HepG2 (cell line): ENCODE measurements at regions not wholly inside any gene's neighbourhood (a gene's known extent, or its start where the extent isn't known, plus 50 kb on each side); places are given as distances from the start of the nearest gene placed in this dataset.

Experiments
- ATAC-seq: fragments of 200-7000 bp; cut with Tn5 transposase; 3 replicates; pipeline ENCODE4 v1.9.1; 2020; ENCODE audit warnings: mild to moderate bottlenecking, moderate library complexity
- BruUV-seq: library from RNA; stranded (reverse); fragments of 400-500 nt; replicated peaks from 2 replicates; lab custom pipeline; 2021; lab: Mats Ljungman, UMichigan
- CTCF ChIA-PET: fragments of 300-600 bp; formaldehyde crosslinking; extraction: SDS; loops from one replicate; lab custom pipeline; 2021; ENCODE audit warnings: low total read pairs, inconsistent platforms, low intra/inter-chr PET ratio; lab: Yijun Ruan, JAX
- POLR2A ChIA-PET: fragments of 350-600 bp; sonication (Branson Sonifier 250); formaldehyde crosslinking; loops from one replicate; lab custom pipeline; 2020; ENCODE audit warnings: antibody characterized with exemption, inconsistent platforms; lab: Yijun Ruan, JAX
- DNase-seq: peaks from one replicate; pipeline ENCODE4 v3.0.0-alpha.2; 2015; ENCODE audit warnings: low spot score
- FAIRE-seq: peaks from 3 replicates; lab custom pipeline; 2011; peaks lifted over from hg19 to GRCh38; lab: Jason Lieb, UNC
- H2AFZ ChIP-seq: one replicate; pipeline ENCODE4 v1.6.1; 2011; ENCODE audit warnings: low read length, inconsistent platforms
- H3K27ac ChIP-seq: fragments of 300-600 bp; 3 replicates; pipeline ENCODE4 v1.8.0; 2011; ENCODE audit warnings: mixed run types, mild to moderate bottlenecking, mixed read lengths, low read length, inconsistent platforms; ENCODE audit not compliant: insufficient read depth; ENCODE audit errors: extremely low read length
- H3K27me3 ChIP-seq, 2 experiments: fragments of 200-600 bp in 1 of 2; 2 replicates in 1 of 2; 3 replicates in 1 of 2; pipeline versions ENCODE4 v1.6.0 to v1.8.0; 2011; ENCODE audit warnings: low read length in 2 of 2, mild to moderate bottlenecking in 2 of 2, moderate library complexity in 2 of 2, inconsistent platforms in 1 of 2; ENCODE audit not compliant: insufficient read depth in 2 of 2, control insufficient read depth in 1 of 2
- H3K36me3 ChIP-seq, 2 experiments: fragments of 200-600 bp in 1 of 2; replicated peaks in 1 of 2; 2 replicates in 1 of 2; 3 replicates in 1 of 2; pipeline versions ENCODE4 v1.5.1 to v1.8.0; 2011; ENCODE audit warnings: low read length in 2 of 2, inconsistent platforms in 1 of 2; ENCODE audit not compliant: insufficient read depth in 2 of 2, control insufficient read depth in 1 of 2
- H3K4me1 ChIP-seq: 2 replicates; pipeline ENCODE4 v1.5.1; 2012; ENCODE audit warnings: low read length, inconsistent platforms; ENCODE audit not compliant: insufficient read depth
- H3K4me2 ChIP-seq: 2 replicates; pipeline ENCODE4 v1.6.0; 2011; ENCODE audit warnings: low read depth, low read length, inconsistent platforms
- H3K4me3 ChIP-seq, 3 experiments: fragments of 200-600 bp in 1 of 3; sonication (generic), shearing (Covaris generic) in 1 of 3; replicated peaks in 1 of 3; 2 replicates each; pipeline ENCODE4 v1.5.1; 2011 to 2016; ENCODE audit warnings: low read length in 3 of 3, inconsistent platforms in 2 of 3, low read depth in 2 of 3, mild to moderate bottlenecking in 2 of 3, control low read depth in 1 of 3, mixed read lengths in 1 of 3; ENCODE audit not compliant: insufficient read depth in 1 of 3
- H3K79me2 ChIP-seq: one replicate; pipeline ENCODE4 v1.6.1; 2011; ENCODE audit warnings: low read length, inconsistent platforms; ENCODE audit not compliant: insufficient read depth
- H3K9ac ChIP-seq: 2 replicates; pipeline ENCODE4 v1.6.0; 2011; ENCODE audit warnings: mild to moderate bottlenecking, low read depth, low read length, inconsistent platforms; ENCODE audit not compliant: insufficient read depth
- H3K9me3 ChIP-seq: 2 replicates; pipeline ENCODE4 v1.5.1; 2012; ENCODE audit warnings: mild to moderate bottlenecking, low read length
- H4K20me1 ChIP-seq: 2 replicates; pipeline ENCODE4 v1.6.0; 2011; ENCODE audit warnings: inconsistent platforms, mild to moderate bottlenecking, low read length, moderate library complexity; ENCODE audit not compliant: insufficient read depth
- EED ChIP-seq: sonication (generic); formaldehyde crosslinking; IDR thresholded peaks from 2 replicates; pipeline ENCODE4 v1.5.0; 2020; ENCODE audit warnings: mild to moderate bottlenecking, missing genetic modification reagents
- MXI1 ChIP-seq: IDR thresholded peaks from 3 replicates; pipeline ENCODE4 v1.6.1; 2012; ENCODE audit warnings: low read depth, low read length, inconsistent platforms, borderline replicate concordance
- PRDM10 ChIP-seq: sonication (generic); formaldehyde crosslinking; IDR thresholded peaks from 2 replicates; pipeline ENCODE4 v1.4.0; 2020; ENCODE audit warnings: low read depth, missing genetic modification reagents
- SMARCE1 ChIP-seq: fragments of 450-650 bp; IDR thresholded peaks from 2 replicates; pipeline ENCODE4 v1.6.1; 2017; ENCODE audit warnings: borderline replicate concordance
- SMYD3 ChIP-seq: sonication (generic); formaldehyde crosslinking; IDR thresholded peaks from 2 replicates; pipeline ENCODE4 v1.8.1; 2023; ENCODE audit warnings: mild to moderate bottlenecking, missing genetic modification reagents
- ZNF580 ChIP-seq: IDR thresholded peaks from 2 replicates; pipeline ENCODE4 v1.6.1; 2016; ENCODE audit warnings: low read depth, borderline replicate concordance
- WGBS: methylation state at CpG from one replicate; pipeline ENCODE4 v1.1.6; 2017; ENCODE audit warnings: low lambda C conversion rate; 5-methylcytosine and 5-hydroxymethylcytosine counted together
- in situ Hi-C: cut with HindIII; loops from 2 replicates; pipeline ENCODE4 v1.10.0; 2017; ENCODE audit warnings: low pct_unique_long_range_greater_than_20kb; ENCODE audit not compliant: extremely low pct_ligation_motif_present
- intact Hi-C: fragments of 100-400 bp; cut with micrococcal nuclease; formaldehyde crosslinking; loops from one replicate; pipeline ENCODE4 v1.10.0; 2022; ENCODE audit not compliant: unreplicated experiment

GRCh38 chr2:160898581-160899307, 261.5 kb upstream of the TANK start:
- DNase-seq: no peak
- Histone ChIP-seq H4K20me1 (no peaks in the 10 kb centered on the region), H3K4me1 (no peaks in the 10 kb centered on the region), H3K9ac (no peak overlapping the region), H2AFZ (no peak overlapping the region), H3K79me2 (no peaks in the 10 kb centered on the region), H3K4me3 (no peak overlapping the region), H3K9me3 (no peaks in the 10 kb centered on the region), H3K27me3 (no peaks in the 10 kb centered on the region), H3K27ac (no peak overlapping the region)
- intact Hi-C loops (no loop called here), in situ Hi-C loops (no loop called here)
- ChIA-PET POLR2A (no interaction called here), CTCF (no interaction called here)
- WGBS: 7% methylated on average over 6 of the region's 6 CpGs
- ATAC-seq: no peak
- FAIRE-seq: no peak
- no peak for TF ChIP-seq SMARCE1
- TF ChIP-seq ZNF580 (CRISPR knock-in tag): no peak
- no peak for TF ChIP-seq MXI1
- no peak for TF ChIP-seq PRDM10 (CRISPR knock-in tag)
- no peak for TF ChIP-seq SMYD3 (CRISPR knock-in tag)
- TF ChIP-seq EED (CRISPR knock-in tag): no peak
- TF ChIP-seq, all 625 proteins: peak for 0
- no TSS peak for BruUV-seq
- H3K36me3 ChIP-seq: no peaks in the 10 kb centered on the region
- no peak overlapping the region for H3K4me2 ChIP-seq
